ENCODE measurements at regions not wholly inside any gene's neighbourhood (a gene's known extent, or its start where the extent isn't known, plus 50 kb on each side); places are given as distances from the start of the nearest gene placed in this dataset.
A peak's percentile ranks its signal among the peaks of the same experiment; 100 is the strongest.

DNA sequence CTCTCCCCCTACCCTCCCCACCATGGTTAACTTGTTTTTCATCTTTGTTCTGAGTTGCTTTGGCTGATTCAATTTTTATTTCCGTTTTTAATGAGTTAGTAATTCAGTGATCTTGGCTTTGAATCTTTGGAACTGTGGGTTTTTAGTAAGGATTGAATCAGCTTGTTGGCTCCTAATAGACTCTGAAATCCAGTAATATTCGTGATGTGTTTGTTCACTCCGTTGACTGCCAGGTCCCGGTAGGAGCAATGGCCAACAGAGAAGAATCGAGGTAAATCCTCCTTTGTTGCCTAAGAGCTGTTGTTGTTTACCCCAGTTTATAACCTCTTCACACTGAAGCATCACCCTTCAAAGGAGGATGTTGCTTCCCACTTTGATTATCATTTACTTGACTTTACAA lies 92.7 kb downstream of the PCSK1 start:
- Mint-ChIP-seq H3K4me3 (no peak overlapping the region), H3K36me3 (ENCODE audit: low read depth) (no peaks in the 10 kb centered on the region), H3K4me1 (ENCODE audit: low read depth) (peaks cover 10% of the 10 kb centered on the region), H3K9me3 (no peaks in the 10 kb centered on the region), H3K27ac (peak overlapping the region; percentile 7), H3K27me3 (ENCODE audit: low read depth) (peaks cover 33% of the 10 kb centered on the region)

DNA sequence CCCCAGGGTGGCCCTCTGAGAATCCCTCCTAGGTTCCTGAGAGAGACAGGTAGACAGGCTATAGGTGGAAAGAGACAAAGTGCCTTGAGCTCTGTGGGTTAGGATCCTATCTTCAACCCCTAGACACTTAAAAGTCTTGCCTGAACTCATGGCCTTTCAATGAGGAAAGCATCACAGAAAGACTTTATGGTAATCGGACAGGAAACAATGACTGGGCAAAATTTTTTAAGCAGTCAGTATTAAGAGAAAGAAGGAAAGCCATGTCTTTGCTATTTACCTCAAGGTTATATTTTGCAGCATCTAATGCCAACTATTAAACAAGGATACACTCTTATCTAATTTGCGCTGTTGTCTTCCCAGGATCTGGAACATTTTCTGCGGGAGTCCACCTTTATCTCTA lies 93.2 kb downstream of the PCSK1 start:
- H3K36me3 Mint-ChIP-seq (ENCODE audit: low read depth): no peaks in the 10 kb centered on the region
- peaks cover 29% of the 10 kb centered on the region for H3K27me3 Mint-ChIP-seq (ENCODE audit: low read depth)
- H3K27ac Mint-ChIP-seq: no peak overlapping the region
- no peaks in the 10 kb centered on the region for H3K9me3 Mint-ChIP-seq
- H3K4me1 Mint-ChIP-seq (ENCODE audit: low read depth): peaks cover 5% of the 10 kb centered on the region
- no peak overlapping the region for H3K4me3 Mint-ChIP-seq

DNA sequence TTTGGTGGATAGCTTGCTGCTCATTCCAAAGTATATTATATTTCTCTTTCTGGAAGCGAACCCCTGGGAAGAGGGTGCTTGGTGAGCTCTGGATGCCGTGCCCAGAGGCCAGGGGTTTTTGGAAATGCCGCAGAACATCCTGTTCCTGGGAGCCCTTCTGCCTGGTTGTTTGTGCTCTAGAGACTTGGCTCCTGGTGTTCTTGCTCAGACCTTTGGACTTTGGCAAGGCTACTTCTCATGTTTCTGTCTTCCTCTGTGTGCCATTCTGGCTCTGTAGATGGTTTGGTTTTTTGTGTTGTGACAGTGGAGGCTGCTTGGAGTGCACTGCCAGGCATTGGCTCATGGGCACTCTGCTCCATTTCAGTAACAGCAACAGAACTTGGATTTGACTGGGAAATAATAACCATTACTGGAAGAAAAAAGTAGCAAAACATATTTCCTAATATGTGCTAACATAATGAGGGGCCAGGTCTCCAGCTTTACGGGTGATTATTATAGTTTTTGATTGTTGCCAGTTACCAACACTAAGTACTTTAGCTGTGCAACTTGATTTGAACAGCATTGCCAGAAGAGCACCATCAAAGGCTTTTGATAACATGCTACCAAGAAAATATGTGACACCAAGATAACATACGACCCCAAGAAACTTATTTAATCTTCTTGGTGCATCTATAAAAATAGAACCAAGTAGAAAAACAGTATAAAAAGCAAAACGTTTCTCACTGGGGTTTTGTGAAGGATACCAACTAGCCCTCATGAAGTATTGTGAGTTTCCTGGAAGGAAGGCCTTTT lies 94.2 kb downstream of the PCSK1 start:
- Mint-ChIP-seq H3K27me3 (ENCODE audit: low read depth) (peaks cover 20% of the 10 kb centered on the region), H3K9me3 (no peaks in the 10 kb centered on the region), H3K4me1 (ENCODE audit: low read depth) (peaks cover 2% of the 10 kb centered on the region), H3K27ac (no peak overlapping the region), H3K4me3 (no peak overlapping the region), H3K36me3 (ENCODE audit: low read depth) (no peaks in the 10 kb centered on the region)

DNA sequence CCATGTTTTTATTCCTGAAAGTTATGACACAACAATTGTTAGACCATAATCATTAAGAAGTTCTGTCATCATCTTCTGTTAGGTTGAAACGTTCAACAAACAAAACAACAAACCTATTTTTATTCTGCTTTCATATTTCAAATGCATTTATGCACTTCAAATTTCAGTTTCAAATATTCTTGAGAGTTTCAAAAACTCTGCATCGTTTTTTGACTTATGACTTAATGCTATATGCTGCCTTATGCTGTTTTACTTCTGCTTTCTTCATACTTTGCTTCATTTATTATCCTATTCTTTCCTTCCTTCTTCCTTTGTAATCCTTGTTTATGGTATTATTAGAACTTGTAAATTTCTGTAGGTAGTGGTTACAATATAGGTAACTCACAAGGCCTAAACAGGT lies 95.0 kb downstream of the PCSK1 start:
- H3K4me1 Mint-ChIP-seq (ENCODE audit: low read depth): peaks cover 2% of the 10 kb centered on the region
- no peak overlapping the region for H3K27ac Mint-ChIP-seq
- no peak overlapping the region for H3K4me3 Mint-ChIP-seq
- H3K9me3 Mint-ChIP-seq: no peaks in the 10 kb centered on the region
- H3K36me3 Mint-ChIP-seq (ENCODE audit: low read depth): no peaks in the 10 kb centered on the region
- peaks cover 17% of the 10 kb centered on the region for H3K27me3 Mint-ChIP-seq (ENCODE audit: low read depth)

DNA sequence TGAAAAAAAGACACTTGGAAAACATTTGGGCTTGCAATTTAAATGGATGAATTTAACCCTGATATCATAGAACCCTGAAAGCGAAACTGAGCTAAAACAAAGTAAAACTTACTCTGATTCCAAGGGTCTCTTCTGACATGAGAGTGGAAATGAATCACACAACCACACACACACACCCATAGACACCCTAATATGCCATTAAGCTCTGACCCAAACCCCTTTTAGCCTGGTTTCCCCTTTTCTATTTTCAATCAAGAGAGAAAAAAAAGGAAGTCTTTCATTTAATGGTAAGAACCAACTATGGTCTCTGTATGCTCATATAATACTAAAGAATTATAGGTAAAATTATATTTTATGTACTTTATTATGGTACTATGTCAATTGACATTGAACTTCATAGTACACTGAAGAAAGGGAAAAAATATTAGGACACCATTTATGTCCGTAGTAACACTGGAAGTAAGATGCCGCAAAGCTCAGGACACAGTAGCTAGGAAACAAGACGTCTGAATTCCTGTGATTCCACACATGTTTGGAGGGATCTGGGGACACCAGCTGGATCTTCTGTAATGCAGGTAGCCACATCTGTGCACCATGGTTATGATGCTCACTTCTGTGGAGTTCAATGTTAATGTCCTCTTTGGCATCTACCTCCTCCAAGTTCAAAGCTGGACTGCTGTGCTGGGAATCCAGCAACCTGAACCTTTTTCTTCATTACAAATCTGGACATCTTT lies 95.8 kb downstream of the PCSK1 start:
- Mint-ChIP-seq H3K27ac (no peak overlapping the region), H3K36me3 (ENCODE audit: low read depth) (no peaks in the 10 kb centered on the region), H3K27me3 (ENCODE audit: low read depth) (peaks cover 11% of the 10 kb centered on the region), H3K4me1 (ENCODE audit: low read depth) (peaks cover 2% of the 10 kb centered on the region), H3K9me3 (no peaks in the 10 kb centered on the region), H3K4me3 (no peak overlapping the region)

DNA sequence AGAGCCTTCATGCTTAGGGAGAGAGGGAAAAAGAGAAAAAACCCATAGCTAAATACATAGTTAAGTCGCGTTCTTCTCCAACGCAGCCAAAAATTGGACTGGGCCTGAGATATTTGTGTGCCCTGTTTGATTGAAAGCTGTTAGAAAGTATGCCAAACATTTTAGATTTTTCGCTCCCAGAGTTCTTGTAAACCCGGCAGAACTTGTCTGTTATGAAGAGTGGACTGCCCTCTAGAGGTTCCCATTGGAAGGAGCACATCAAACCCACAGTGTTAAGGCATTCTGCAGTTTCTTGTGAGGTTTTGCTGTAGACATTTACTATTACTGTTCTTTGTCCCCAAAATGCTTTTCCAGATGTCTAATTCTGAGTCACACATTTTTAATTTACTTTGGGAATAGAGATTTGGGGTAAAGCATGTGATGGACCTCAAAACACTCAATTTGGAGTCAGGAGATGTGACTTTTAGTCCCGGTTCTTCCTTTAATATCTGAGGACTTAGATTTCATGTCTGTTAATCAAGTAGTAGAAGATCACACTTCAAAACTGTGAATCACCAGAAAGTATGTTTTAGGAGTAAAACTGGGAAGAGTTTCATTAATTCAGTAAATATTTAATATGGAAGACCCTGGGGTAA lies 96.6 kb downstream of the PCSK1 start:
- Mint-ChIP-seq H3K36me3 (ENCODE audit: low read depth) (no peaks in the 10 kb centered on the region), H3K9me3 (no peaks in the 10 kb centered on the region), H3K27ac (no peak overlapping the region), H3K27me3 (ENCODE audit: low read depth) (peaks cover 11% of the 10 kb centered on the region), H3K4me3 (no peak overlapping the region), H3K4me1 (ENCODE audit: low read depth) (peaks cover 2% of the 10 kb centered on the region)

DNA sequence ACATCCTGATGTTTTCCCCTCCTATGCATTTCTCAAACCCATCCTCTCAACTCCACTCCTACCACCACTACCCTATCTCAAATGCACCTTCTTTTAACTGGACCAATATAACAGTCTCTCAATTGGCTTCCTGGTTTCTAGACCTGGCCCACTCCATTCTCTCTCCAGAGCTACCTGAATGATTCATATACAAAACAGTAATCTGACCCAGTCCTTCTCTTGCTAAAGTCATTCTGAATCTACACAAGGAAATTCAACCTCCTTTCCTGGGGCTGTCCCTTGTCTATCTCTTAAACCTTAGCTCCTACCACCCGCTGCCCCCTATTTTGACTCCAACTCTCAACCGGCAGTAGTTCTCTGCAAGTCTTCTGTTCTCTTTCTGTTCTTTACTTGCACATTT lies 97.2 kb downstream of the PCSK1 start:
- Mint-ChIP-seq H3K27me3 (ENCODE audit: low read depth) (peaks cover 10% of the 10 kb centered on the region), H3K4me1 (ENCODE audit: low read depth) (peaks cover 2% of the 10 kb centered on the region), H3K27ac (no peak overlapping the region), H3K9me3 (no peaks in the 10 kb centered on the region), H3K36me3 (ENCODE audit: low read depth) (no peaks in the 10 kb centered on the region), H3K4me3 (no peak overlapping the region)

DNA sequence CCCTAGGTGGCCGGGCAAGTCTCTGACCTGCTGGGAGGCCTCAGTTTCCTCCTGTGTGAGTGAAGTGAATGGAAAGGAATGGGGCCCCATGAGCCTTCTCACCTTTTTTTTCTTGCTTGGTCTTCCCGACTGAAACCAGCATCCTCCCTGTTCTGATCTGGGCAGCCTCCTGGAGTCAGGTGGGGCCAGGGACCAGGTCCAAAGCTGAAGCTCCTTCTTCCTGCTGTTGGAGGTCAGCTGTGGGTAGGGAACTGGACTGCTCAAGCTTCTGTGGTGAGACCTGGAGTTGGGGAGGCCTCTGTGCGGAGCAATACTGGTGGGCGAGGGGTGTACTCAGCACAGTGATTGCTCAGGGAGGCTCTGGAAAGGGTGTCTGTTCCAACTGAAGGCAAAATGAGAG lies 99.7 kb downstream of the PCSK1 start:
- Mint-ChIP-seq H3K27me3 (ENCODE audit: low read depth) (peaks cover 13% of the 10 kb centered on the region), H3K4me3 (no peak overlapping the region), H3K36me3 (ENCODE audit: low read depth) (no peaks in the 10 kb centered on the region), H3K4me1 (ENCODE audit: low read depth) (no peaks in the 10 kb centered on the region), H3K27ac (no peak overlapping the region), H3K9me3 (no peaks in the 10 kb centered on the region)

DNA sequence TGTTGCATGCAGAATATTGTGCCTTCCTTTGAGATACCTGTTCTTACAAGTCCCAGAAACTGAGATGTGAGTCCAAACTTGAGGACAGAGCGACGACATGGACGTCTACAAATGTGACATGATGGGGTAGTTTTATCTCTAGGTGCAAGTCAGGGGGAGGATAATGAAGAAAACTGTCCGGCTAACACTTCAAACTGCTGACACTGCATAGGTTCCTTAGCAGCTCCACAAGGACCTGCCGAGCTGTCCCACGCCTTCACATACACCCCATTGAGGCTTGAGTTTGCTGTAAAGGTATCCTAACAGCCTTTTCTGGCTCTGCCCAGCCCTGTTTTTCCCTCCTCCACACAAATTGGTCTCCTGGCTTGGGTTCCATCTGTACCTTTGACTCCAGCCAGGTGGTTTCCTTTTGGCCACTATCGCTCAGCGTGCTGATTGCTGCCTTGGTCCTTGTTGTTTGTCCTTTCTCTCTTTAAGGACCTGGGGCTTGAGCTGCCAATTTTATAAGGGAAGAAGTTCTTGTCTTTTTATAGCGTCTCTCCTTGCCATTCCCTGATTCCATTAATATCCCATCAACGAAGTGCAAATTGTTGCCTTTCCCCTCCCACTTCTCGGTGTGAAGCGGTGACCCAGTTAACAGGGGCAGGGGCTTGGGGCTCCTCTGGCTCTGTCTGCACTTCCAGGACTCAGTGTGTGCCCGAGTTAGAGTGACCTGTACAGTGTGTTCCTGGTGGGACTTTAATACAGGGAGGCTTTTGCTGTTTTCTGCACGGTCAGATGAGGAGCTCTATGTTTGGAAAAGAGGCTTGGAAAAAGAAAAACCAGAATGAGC lies 100.3 kb downstream of the PCSK1 start:
- no peaks in the 10 kb centered on the region for H3K4me1 Mint-ChIP-seq (ENCODE audit: low read depth)
- H3K9me3 Mint-ChIP-seq: no peaks in the 10 kb centered on the region
- H3K27me3 Mint-ChIP-seq (ENCODE audit: low read depth): peaks cover 15% of the 10 kb centered on the region

DNA sequence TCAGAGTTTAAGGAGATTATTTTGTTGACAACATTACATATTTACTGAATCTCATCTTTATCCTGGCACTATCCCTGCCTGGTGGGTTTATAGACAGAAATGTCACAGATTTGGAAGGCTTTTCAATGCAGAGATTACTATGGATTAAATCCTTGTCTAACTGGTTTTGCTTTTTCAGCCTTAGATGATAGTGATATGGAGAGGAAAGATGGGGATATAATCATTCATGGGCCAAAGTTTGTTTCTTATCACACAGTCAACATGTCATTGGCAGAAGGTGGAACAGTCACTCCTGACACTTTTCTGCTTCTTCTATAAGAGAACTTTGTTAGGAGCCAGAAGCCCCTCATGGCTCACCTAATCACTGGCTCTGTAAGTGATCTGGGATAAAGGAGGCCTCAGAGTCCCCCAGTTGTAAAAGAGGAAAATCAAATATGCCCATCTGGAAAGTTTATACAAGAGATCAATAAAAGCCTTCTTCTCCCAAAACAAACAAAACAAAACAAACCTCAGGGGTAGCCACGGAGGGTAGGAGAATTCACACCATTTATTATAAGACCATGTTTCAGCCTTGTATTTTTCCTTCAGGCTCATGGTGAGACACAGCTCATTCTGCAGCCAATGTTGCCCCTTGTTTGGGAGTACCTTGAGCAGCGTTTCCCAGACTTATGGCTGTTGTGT lies 101.2 kb downstream of the PCSK1 start:
- no peaks in the 10 kb centered on the region for H3K9me3 Mint-ChIP-seq
- no peak overlapping the region for H3K27ac Mint-ChIP-seq
- H3K27me3 Mint-ChIP-seq (ENCODE audit: low read depth): peaks cover 15% of the 10 kb centered on the region
- no peaks in the 10 kb centered on the region for H3K36me3 Mint-ChIP-seq (ENCODE audit: low read depth)
- no peaks in the 10 kb centered on the region for H3K4me1 Mint-ChIP-seq (ENCODE audit: low read depth)
- H3K4me3 Mint-ChIP-seq: no peak overlapping the region

More for the DNA sequence above, 100.3 kb downstream of the PCSK1 start:
- Mint-ChIP-seq H3K4me3 (no peak overlapping the region), H3K36me3 (ENCODE audit: low read depth) (no peaks in the 10 kb centered on the region), H3K27ac (no peak overlapping the region)

DNA sequence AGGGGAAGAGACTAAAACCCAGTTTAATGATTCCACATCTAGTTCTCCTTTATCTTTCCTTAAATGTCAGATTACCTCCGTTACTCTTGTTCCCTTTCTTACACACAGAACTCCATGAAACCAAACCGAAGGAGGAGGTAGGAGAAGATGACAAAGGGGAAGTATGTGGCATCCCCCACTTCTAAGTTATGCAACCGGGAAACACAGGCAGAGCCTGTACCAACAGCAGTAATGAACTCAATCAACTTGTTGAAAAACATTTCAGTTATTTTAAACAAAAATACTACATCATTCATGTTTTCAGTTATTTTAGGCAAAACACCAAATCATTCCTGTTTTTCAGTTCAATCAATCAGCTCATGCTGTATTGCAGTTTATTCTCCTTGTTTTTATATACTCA lies 101.8 kb downstream of the PCSK1 start:
- Mint-ChIP-seq H3K9me3 (peaks cover 2% of the 10 kb centered on the region), H3K4me1 (ENCODE audit: low read depth) (no peaks in the 10 kb centered on the region), H3K4me3 (no peak overlapping the region), H3K27ac (no peak overlapping the region), H3K27me3 (ENCODE audit: low read depth) (peaks cover 16% of the 10 kb centered on the region), H3K36me3 (ENCODE audit: low read depth) (no peaks in the 10 kb centered on the region)

DNA sequence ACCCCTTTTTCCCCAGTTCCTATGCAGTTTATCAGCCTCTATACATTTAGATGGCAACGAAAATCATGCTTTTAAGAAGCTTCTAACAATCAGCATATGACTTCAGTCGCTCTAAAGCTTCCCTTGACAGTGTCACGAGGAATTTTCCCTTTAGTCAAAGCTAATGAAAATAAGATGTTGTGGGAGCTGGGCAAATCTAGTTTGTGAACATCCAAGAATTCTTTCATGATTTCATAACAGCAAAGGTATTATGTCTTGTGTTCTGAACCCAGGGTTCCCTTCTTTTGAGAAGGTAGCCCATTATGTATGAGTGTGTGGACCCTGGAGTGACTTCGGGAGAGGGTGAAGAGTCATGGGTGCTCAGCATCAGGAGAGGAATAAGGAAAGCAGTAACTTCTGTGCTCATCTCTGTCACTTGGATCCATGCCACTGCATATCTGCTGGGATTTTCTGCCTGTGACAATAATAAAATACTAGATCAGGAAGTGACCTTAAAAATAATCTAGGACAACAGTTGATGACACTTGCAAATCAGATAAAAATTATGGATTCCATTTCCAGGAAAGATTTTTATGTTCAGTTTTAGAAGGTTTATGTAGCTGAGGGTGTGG lies 102.4 kb downstream of the PCSK1 start:
- H3K36me3 Mint-ChIP-seq (ENCODE audit: low read depth): no peaks in the 10 kb centered on the region
- no peak overlapping the region for H3K27ac Mint-ChIP-seq
- peaks cover 21% of the 10 kb centered on the region for H3K27me3 Mint-ChIP-seq (ENCODE audit: low read depth)
- H3K4me3 Mint-ChIP-seq: no peak overlapping the region
- H3K4me1 Mint-ChIP-seq (ENCODE audit: low read depth): no peaks in the 10 kb centered on the region
- peaks cover 6% of the 10 kb centered on the region for H3K9me3 Mint-ChIP-seq

DNA sequence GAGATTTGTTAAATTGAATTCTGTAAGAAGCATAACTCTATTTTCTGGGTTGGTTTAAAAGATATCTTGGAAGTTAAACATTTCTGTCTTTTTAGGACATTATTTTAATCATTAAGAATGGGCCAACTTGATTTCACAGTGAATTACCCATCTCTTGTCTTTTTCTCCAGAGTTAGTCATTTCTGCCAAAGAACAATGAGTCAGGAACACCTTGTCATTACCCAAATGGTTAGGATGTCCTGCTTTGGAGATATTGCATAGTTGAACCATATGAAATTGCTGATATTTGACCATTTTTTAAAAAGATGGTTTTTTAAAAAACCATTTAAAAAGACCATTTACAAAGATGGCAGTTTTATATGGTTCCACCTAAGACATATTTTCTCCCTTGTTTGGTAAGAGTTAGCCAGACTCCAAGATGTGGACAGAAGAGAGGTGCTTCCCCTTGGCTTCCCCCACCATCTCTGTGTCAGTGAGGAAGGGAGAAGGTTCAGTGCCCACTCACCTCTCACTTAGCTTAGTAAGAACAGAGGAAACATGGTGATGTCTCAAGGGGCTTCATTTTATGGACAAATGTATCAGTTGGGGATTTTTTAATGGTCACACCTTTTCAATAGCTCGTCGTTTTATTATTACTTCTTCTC lies 103.0 kb downstream of the PCSK1 start:
- H3K36me3 Mint-ChIP-seq (ENCODE audit: low read depth): no peaks in the 10 kb centered on the region
- H3K4me3 Mint-ChIP-seq: no peak overlapping the region
- peaks cover 21% of the 10 kb centered on the region for H3K27me3 Mint-ChIP-seq (ENCODE audit: low read depth)
- H3K4me1 Mint-ChIP-seq (ENCODE audit: low read depth): no peaks in the 10 kb centered on the region
- H3K9me3 Mint-ChIP-seq: peaks cover 6% of the 10 kb centered on the region
- no peak overlapping the region for H3K27ac Mint-ChIP-seq

Measured in T-helper 1 cell treated with Interleukin-12 subunit alpha and Interleukin-12 subunit beta and Interleukin-4 antibody, amounts not matched to agents 30 μg/mL and 1 μg/mL, for 36 hours (primary cell).